ENCODE measurements at regions not wholly inside any gene's neighbourhood (a gene's known extent, or its start where the extent isn't known, plus 50 kb on each side); places are given as distances from the start of the nearest gene placed in this dataset.

DNA sequence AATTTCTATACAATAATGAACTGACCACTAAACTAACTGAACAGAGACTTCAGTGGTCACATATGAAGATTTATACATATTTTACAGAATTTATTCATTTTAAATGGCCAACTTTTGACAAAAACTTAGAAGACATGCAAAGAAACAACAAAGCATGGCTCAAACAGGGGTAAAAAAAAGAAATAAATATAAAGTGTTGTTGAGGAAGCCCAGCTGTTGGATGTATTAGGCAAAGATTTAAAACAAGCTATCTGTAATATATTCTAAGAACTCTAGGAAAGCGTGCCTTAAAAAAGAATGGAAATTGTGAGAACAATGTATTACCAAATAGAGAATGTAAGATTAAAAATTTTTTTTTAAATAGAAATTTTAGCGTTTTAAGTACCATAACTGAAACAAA is 210.9 kb upstream of the HTR2C start:
- TF ChIP-seq CTCF (IDR thresholded peaks at IDR 0.05; ENCODE audit: insufficient read depth, low read depth, low read length) = no peak
- no peak for TF ChIP-seq EZH2 (IDR thresholded peaks at IDR 0.05; ENCODE audit: insufficient read depth, low read length)

Data from astrocyte (in vitro differentiated cells and primary cell).